ENCODE measurements at regions not wholly inside any gene's neighbourhood (a gene's known extent, or its start where the extent isn't known, plus 50 kb on each side); places are given as distances from the start of the nearest gene placed in this dataset.

DNA sequence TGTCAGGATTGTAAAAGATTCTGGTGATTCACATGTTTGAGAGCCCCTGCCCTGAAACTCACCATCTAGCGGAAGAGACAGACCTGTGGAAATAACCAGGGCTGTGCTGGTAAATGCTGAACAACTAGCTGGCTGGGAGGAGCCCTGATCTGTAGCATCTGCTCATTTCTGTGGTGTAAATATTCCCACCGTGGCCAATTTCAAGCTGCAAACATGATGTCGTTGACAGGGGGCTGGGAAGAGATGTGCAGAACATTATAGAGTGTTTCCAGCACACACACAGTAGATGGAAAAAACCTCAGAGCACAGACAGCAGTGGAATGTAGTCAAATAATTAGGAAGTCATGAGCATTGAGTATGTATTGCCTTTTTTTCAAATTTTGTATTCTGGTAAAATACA, 138.2 kb downstream of the PHETA1 start:
- H3K27me3 ChIP-seq (ENCODE audit: low read depth, low read length): no peaks in the 10 kb centered on the region
- no peak overlapping the region for H3K27ac ChIP-seq (ENCODE audit: low read length)
- H3K9me3 ChIP-seq (ENCODE audit: control insufficient read depth in 1 of 2, low read length in 2 of 2): no peaks in the 10 kb centered on the region
- H3K4me1 ChIP-seq (ENCODE audit: control insufficient read depth in 1 of 2, insufficient read depth in 2 of 2, low read length in 2 of 2): no peaks in the 10 kb centered on the region
- H3K4me3 ChIP-seq (ENCODE audit: low read depth in 1 of 2, low read length in 2 of 2): no peak overlapping the region
- H3K36me3 ChIP-seq (ENCODE audit: control insufficient read depth in 1 of 2, insufficient read depth in 2 of 2, low read length in 2 of 2): no peaks in the 10 kb centered on the region

DNA sequence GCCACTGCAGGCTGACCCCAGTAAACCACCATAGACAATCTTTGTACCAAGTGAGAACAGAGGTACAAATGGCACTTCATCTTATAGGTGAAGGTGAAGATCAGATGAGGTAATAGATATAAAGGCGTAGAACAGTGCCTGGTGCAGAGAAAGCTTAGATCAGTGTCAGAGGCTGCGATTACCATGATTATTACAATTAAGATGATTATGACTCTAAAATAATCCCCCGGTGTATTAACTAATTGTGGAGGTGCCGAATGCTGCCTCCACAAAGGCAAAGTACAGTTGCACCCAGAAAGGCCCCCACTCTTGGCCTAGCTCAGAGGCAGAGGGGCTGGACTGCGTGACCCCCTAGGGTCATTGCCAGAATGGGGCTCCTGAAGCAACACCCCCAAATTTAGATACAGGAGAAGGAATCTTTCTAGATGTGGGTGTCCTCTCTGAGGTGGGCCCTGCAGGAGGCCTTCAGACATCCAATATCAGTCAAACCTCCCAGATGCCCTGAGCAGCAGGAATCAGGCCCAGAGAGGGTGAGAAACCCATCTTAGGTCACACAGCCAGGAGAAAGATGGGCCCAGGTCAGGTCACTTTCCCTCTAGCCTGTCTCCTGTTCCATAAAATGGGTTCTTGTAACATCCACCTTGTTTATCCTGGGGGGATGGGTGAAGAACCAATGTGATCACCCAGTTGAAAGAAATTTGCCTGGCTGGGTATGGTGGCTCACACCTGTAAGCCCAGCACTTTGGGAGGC, 139.8 kb downstream of the PHETA1 start:
- no peak overlapping the region for H3K4me3 ChIP-seq (ENCODE audit: low read depth in 1 of 2, low read length in 2 of 2)
- no peak overlapping the region for H3K27ac ChIP-seq (ENCODE audit: low read length)
- H3K27me3 ChIP-seq (ENCODE audit: low read depth, low read length): peaks cover 5% of the 10 kb centered on the region
- H3K4me1 ChIP-seq (ENCODE audit: control insufficient read depth in 1 of 2, insufficient read depth in 2 of 2, low read length in 2 of 2): no peaks in the 10 kb centered on the region
- H3K9me3 ChIP-seq (ENCODE audit: control insufficient read depth in 1 of 2, low read length in 2 of 2): no peaks in the 10 kb centered on the region
- no peaks in the 10 kb centered on the region for H3K36me3 ChIP-seq (ENCODE audit: control insufficient read depth in 1 of 2, insufficient read depth in 2 of 2, low read length in 2 of 2)

GRCh38 chr12:111227476-111228420, 141.1 kb downstream of the PHETA1 start:
- H3K27me3 ChIP-seq (ENCODE audit: low read depth, low read length): peaks cover 5% of the 10 kb centered on the region

DNA sequence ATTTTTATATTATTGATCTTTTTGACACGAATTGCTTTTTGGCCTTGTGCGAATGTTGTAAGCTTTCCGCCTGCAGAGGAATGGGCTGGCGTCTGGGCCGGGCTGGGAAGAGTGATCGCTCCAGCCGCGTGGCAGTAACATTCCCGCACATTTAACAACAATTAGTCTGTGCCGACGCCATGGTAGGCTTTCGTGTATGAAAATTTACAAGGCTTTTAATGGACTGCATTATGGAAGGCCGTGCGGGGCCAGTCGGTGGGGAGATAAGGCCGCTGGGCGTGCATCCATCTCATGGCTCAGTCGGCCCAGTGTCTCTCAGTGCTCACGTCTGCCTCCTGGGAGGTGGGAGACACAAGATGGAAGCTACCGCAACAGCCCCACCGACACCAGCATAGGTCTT, 142.2 kb downstream of the PHETA1 start:
- Histone ChIP-seq H3K27ac (ENCODE audit: low read length) (no peak overlapping the region), H3K36me3 (ENCODE audit: control insufficient read depth in 1 of 2, insufficient read depth in 2 of 2, low read length in 2 of 2) (no peaks in the 10 kb centered on the region), H3K4me3 (ENCODE audit: low read depth in 1 of 2, low read length in 2 of 2) (no peak overlapping the region), H3K4me1 (ENCODE audit: control insufficient read depth in 1 of 2, insufficient read depth in 2 of 2, low read length in 2 of 2) (no peaks in the 10 kb centered on the region), H3K27me3 (ENCODE audit: low read depth, low read length) (peaks cover 5% of the 10 kb centered on the region), H3K9me3 (ENCODE audit: control insufficient read depth in 1 of 2, low read length in 2 of 2) (no peaks in the 10 kb centered on the region)

More at GRCh38 chr12:111227476-111228420, 141.1 kb downstream of the PHETA1 start:
- no peak overlapping the region for H3K27ac ChIP-seq (ENCODE audit: low read length)
- H3K36me3 ChIP-seq (ENCODE audit: control insufficient read depth in 1 of 2, insufficient read depth in 2 of 2, low read length in 2 of 2): no peaks in the 10 kb centered on the region
- no peak overlapping the region for H3K4me3 ChIP-seq (ENCODE audit: low read depth in 1 of 2, low read length in 2 of 2)
- no peaks in the 10 kb centered on the region for H3K4me1 ChIP-seq (ENCODE audit: control insufficient read depth in 1 of 2, insufficient read depth in 2 of 2, low read length in 2 of 2)
- H3K9me3 ChIP-seq (ENCODE audit: control insufficient read depth in 1 of 2, low read length in 2 of 2): no peaks in the 10 kb centered on the region

DNA sequence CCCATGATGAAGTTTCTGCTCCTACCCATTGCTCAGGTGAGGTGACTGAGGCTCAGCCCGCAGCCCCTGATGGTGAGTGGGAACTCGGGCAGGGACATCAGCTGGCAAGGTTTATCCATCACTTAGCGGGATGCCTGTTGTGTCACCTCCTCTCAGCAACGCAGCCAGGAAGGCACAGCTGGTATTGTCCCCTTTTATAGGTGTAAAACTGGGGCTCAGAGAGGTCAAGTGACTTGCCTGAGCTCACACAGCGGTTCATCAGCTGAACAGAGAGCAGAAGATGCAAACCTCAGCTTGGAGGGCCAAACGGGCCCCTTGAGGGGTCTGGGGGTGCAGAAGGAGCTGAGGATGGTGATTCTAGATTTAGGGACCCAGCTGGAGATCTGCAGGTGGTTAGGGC, 143.6 kb downstream of the PHETA1 start:
- Histone ChIP-seq H3K4me3 (ENCODE audit: low read depth in 1 of 2, low read length in 2 of 2) (no peak overlapping the region), H3K27me3 (ENCODE audit: low read depth, low read length) (peaks cover 5% of the 10 kb centered on the region), H3K9me3 (ENCODE audit: control insufficient read depth in 1 of 2, low read length in 2 of 2) (no peaks in the 10 kb centered on the region), H3K4me1 (ENCODE audit: control insufficient read depth in 1 of 2, insufficient read depth in 2 of 2, low read length in 2 of 2) (no peaks in the 10 kb centered on the region), H3K36me3 (ENCODE audit: control insufficient read depth in 1 of 2, insufficient read depth in 2 of 2, low read length in 2 of 2) (no peaks in the 10 kb centered on the region), H3K27ac (ENCODE audit: low read length) (no peak overlapping the region)

DNA sequence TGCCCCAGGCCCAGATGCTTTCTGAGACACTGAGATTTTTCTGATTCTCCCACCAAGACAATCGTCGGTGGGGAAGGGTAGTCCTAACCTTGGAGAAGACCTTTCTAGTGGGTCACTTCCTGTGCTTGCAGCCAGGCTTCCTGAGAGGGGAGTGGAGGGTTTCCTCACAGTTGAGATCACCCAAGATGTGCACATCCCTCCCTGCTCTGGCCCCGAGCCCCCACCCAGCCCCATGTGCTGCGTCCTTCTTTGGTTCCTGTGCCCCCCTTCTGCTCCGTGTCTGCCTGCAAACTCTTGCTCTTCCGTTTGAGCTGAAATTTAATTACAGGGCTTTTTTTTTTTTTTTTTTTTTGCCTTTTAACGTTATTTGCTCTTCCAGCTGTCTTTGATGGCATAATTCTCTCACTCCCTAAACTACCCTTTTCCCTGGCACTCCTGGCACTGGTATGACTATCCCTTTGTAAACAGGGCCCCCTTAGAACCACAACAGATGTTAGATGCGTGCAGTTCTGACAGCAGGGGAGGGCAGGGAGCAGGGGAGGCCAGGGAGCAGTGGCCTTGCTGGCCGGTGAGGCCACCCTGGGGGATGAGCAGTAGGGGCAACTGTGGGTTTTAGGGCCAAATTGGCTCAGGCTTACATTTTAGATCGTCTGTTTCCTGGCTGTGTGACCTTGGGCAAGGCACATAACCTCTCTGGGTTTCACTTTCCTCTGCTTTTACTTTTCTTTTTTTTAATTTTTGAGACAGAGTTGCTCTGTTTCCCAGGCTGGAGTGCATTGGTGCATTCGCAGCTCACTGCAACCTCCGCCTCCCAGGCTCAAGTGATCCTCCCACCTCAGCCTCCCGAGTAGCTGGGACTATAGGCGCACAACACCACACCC, 144.5 kb downstream of the PHETA1 start:
- Histone ChIP-seq H3K9me3 (ENCODE audit: control insufficient read depth in 1 of 2, low read length in 2 of 2) (no peaks in the 10 kb centered on the region), H3K27me3 (ENCODE audit: low read depth, low read length) (peaks cover 5% of the 10 kb centered on the region), H3K36me3 (ENCODE audit: control insufficient read depth in 1 of 2, insufficient read depth in 2 of 2, low read length in 2 of 2) (no peaks in the 10 kb centered on the region), H3K4me3 (ENCODE audit: low read depth in 1 of 2, low read length in 2 of 2) (no peak overlapping the region), H3K4me1 (ENCODE audit: control insufficient read depth in 1 of 2, insufficient read depth in 2 of 2, low read length in 2 of 2) (no peaks in the 10 kb centered on the region), H3K27ac (ENCODE audit: low read length) (no peak overlapping the region)

DNA sequence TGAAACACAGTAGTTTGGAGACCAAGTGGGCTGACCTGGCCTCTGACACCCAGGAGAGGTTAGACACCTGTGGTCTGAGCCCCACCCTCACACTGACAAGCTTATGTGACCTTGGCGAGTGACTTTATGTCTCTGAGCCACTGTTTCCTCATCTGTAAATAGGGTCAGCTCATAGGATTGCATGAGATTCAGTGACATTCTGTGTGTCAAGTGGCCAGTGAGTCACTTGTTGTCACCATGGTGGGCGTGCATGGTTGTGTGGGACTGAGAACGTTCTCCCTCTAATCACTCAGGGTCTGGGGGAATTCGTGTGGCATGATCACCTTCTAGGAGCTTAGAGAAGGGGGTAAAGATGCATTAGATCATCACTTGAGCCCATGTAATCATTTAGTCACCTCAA, 146.4 kb downstream of the PHETA1 start:
- H3K36me3 ChIP-seq (ENCODE audit: control insufficient read depth in 1 of 2, insufficient read depth in 2 of 2, low read length in 2 of 2): no peaks in the 10 kb centered on the region
- H3K4me3 ChIP-seq (ENCODE audit: low read depth in 1 of 2, low read length in 2 of 2): no peak overlapping the region
- no peak overlapping the region for H3K27ac ChIP-seq (ENCODE audit: low read length)
- H3K9me3 ChIP-seq (ENCODE audit: control insufficient read depth in 1 of 2, low read length in 2 of 2): no peaks in the 10 kb centered on the region
- peaks cover 5% of the 10 kb centered on the region for H3K27me3 ChIP-seq (ENCODE audit: low read depth, low read length)
- H3K4me1 ChIP-seq (ENCODE audit: control insufficient read depth in 1 of 2, insufficient read depth in 2 of 2, low read length in 2 of 2): no peaks in the 10 kb centered on the region

GRCh38 chr12:111222027-111222414, 146.9 kb downstream of the PHETA1 start:
- H3K27me3 ChIP-seq (ENCODE audit: low read depth, low read length): peaks cover 5% of the 10 kb centered on the region
- no peak overlapping the region for H3K4me3 ChIP-seq (ENCODE audit: low read depth in 1 of 2, low read length in 2 of 2)
- H3K9me3 ChIP-seq (ENCODE audit: control insufficient read depth in 1 of 2, low read length in 2 of 2): no peaks in the 10 kb centered on the region
- no peaks in the 10 kb centered on the region for H3K4me1 ChIP-seq (ENCODE audit: control insufficient read depth in 1 of 2, insufficient read depth in 2 of 2, low read length in 2 of 2)
- H3K27ac ChIP-seq (ENCODE audit: low read length): no peak overlapping the region
- no peaks in the 10 kb centered on the region for H3K36me3 ChIP-seq (ENCODE audit: control insufficient read depth in 1 of 2, insufficient read depth in 2 of 2, low read length in 2 of 2)

DNA sequence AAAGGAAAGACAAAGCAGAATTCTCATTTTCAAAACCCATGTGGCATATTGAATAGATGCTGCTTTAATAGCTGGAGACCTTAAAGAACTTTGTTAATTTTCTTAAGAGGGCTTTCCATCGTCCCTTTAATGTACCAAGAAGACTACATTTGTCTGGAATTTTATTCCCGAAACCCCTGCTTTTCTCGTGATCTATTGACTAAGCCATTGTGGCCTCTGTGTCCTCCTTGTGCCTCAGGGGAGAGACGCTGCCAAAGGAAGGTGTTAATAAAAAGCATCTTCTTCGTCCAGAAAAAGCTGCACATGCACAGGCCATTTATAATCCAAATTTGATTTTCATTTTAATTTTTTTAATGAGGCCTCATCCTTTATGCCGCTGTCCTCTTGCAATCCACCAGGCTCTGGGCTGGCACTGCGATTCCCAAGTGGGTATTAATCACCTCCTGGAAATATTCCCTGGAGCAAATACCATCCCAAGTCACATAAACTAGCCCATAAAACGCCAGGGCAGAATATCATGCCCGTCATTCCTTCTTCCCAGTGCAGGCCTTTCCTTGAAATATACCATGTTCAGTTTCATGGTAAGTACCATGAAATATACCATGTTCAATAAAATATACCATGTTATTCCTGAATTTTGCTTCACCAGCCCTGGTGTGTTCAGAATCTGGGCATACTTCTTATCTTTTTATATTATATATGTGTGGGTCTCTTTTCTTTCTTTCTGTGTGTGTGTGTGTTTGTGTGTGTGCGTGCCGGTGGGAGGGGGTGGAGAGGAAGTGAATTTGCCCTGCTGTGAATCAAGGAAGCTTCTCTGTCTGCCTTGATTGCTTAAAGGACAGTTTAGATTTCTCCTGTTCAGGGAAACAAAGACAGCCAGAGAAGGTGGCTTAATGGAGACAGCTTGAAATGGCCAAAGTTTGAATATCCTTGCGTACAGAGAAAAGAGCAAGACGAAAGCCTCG, 147.6 kb downstream of the PHETA1 start:
- Histone ChIP-seq H3K4me1 (ENCODE audit: control insufficient read depth in 1 of 2, insufficient read depth in 2 of 2, low read length in 2 of 2) (no peaks in the 10 kb centered on the region), H3K9me3 (ENCODE audit: control insufficient read depth in 1 of 2, low read length in 2 of 2) (no peaks in the 10 kb centered on the region), H3K4me3 (ENCODE audit: low read depth in 1 of 2, low read length in 2 of 2) (no peak overlapping the region), H3K27me3 (ENCODE audit: low read depth, low read length) (peaks cover 5% of the 10 kb centered on the region), H3K27ac (ENCODE audit: low read length) (no peak overlapping the region), H3K36me3 (ENCODE audit: control insufficient read depth in 1 of 2, insufficient read depth in 2 of 2, low read length in 2 of 2) (no peaks in the 10 kb centered on the region)

GRCh38 chr12:111220363-111220762, 148.5 kb downstream of the PHETA1 start:
- no peaks in the 10 kb centered on the region for H3K36me3 ChIP-seq (ENCODE audit: control insufficient read depth in 1 of 2, insufficient read depth in 2 of 2, low read length in 2 of 2)
- no peaks in the 10 kb centered on the region for H3K9me3 ChIP-seq (ENCODE audit: control insufficient read depth in 1 of 2, low read length in 2 of 2)
- no peak overlapping the region for H3K27ac ChIP-seq (ENCODE audit: low read length)
- H3K4me1 ChIP-seq (ENCODE audit: control insufficient read depth in 1 of 2, insufficient read depth in 2 of 2, low read length in 2 of 2): no peaks in the 10 kb centered on the region
- H3K4me3 ChIP-seq (ENCODE audit: low read depth in 1 of 2, low read length in 2 of 2): no peak overlapping the region
- peaks cover 2% of the 10 kb centered on the region for H3K27me3 ChIP-seq (ENCODE audit: low read depth, low read length)

Measured in muscle layer of duodenum (tissue), 2 donors.